A673 (cell line): ENCODE measurements at regions not wholly inside any gene's neighbourhood (a gene's known extent, or its start where the extent isn't known, plus 50 kb on each side); places are given as distances from the start of the nearest gene placed in this dataset.

Experiments used
- BruUV-seq: library from RNA; stranded (reverse); fragments of 400-500 nt; replicated peaks from 2 replicates; lab custom pipeline; 2021; lab: Mats Ljungman, UMichigan
- CTCF ChIA-PET: fragments of 300-600 bp; sonication (Branson Sonifier 250); formaldehyde crosslinking; loops from one replicate; lab custom pipeline; 2022; ENCODE audit warnings: antibody characterized with exemption; lab: Charles Lee
- POLR2A ChIA-PET: fragments of 300-600 bp; sonication (Branson Sonifier 250); formaldehyde crosslinking; loops from one replicate; lab custom pipeline; 2022; ENCODE audit warnings: antibody characterized with exemption; ENCODE audit not compliant: low non-redundant PET; lab: Charles Lee
- DNase-seq: peaks from one replicate; pipeline ENCODE4 v3.0.0-alpha.2; 2015; ENCODE audit warnings: low spot score
- H3K27ac ChIP-seq: fragments of 200-600 bp; sonication (generic); 2 replicates; pipeline ENCODE4 v1.5.1; 2016; ENCODE audit warnings: mixed run types, low read depth, mild to moderate bottlenecking, mixed read lengths, antibody characterized with exemption, low read length; ENCODE audit not compliant: poor library complexity, severe bottlenecking
- H3K27me3 ChIP-seq: fragments of 200-600 bp; sonication (generic); replicated peaks from 2 replicates; pipeline ENCODE4 v1.6.1; 2017; ENCODE audit warnings: mixed run types, low read depth, mild to moderate bottlenecking, mixed read lengths, antibody characterized with exemption, low read length; ENCODE audit not compliant: insufficient read depth, poor library complexity
- H3K36me3 ChIP-seq: fragments of 200-600 bp; sonication (generic); 2 replicates; pipeline ENCODE4 v1.6.1; 2016; ENCODE audit warnings: mixed run types, mild to moderate bottlenecking, mixed read lengths, antibody characterized with exemption, low read length; ENCODE audit not compliant: insufficient read depth, poor library complexity, severe bottlenecking
- H3K4me1 ChIP-seq: fragments of 200-600 bp; sonication (generic); 2 replicates; pipeline ENCODE4 v1.6.1; 2017; ENCODE audit warnings: mixed run types, mild to moderate bottlenecking, mixed read lengths, antibody characterized with exemption, low read length; ENCODE audit not compliant: insufficient read depth, poor library complexity, severe bottlenecking
- H3K4me3 ChIP-seq: fragments of 200-600 bp; sonication (generic); 2 replicates; pipeline ENCODE4 v1.5.1; 2016; ENCODE audit warnings: low read depth, mixed run types, mild to moderate bottlenecking, mixed read lengths, low read length; ENCODE audit not compliant: poor library complexity, severe bottlenecking
- H3K9me3 ChIP-seq: fragments of 200-600 bp; sonication (generic); 2 replicates; pipeline ENCODE4 v1.6.1; 2016; ENCODE audit warnings: mixed run types, low read depth, mild to moderate bottlenecking, mixed read lengths, antibody characterized with exemption, low read length; ENCODE audit not compliant: poor library complexity, severe bottlenecking
- CTCF ChIP-seq: fragments of 300-800, 200-600 bp; sonication (generic); conservative IDR thresholded peaks from 2 replicates; pipeline ENCODE4 v1.5.1; 2017; ENCODE audit warnings: low read depth, mild to moderate bottlenecking, antibody characterized with exemption, low read length, moderate library complexity, mixed read lengths
- EZH2 ChIP-seq: fragments of 200-600 bp; sonication (generic); IDR thresholded peaks from 2 replicates; pipeline ENCODE4 v1.6.1; 2017; ENCODE audit warnings: borderline replicate concordance, low read depth, mild to moderate bottlenecking, mixed read lengths, antibody characterized with exemption, low read length; ENCODE audit not compliant: poor library complexity, severe bottlenecking
- intact Hi-C: fragments of 100-400 bp; cut with micrococcal nuclease; formaldehyde crosslinking; loops from one replicate; pipeline ENCODE4 v1.10.0; 2022; ENCODE audit not compliant: unreplicated experiment

DNA sequence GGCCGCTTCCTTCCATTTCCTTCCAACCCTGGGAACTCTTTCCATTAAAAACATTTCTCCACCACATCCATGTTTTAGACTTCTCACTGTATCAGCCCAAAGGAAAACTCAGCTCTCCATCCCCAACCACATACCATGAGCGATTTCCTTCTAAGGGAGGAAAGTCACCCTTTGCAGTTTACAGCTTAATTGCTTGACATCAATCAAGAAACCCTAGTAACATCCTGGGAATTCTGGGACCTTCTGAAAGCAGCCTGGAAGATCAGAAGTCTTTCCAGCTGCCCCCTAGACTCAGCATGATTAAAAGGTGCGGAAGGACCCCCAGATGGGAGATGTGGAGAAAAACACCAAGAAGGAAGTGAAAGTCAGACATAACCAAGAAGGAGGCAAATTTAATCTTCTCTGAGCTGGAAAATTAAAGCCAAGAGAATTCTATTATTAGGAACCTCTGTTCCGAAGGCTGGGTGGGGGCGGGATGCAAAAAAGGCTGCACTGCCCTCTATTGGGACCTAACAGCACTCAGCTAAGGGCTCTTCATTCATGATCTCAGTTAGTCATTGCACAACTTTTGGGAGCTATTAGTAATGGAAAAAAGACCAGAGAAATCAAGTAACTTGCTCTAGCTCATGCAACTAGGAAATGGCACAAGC is 73.3 kb upstream of the PLXNC1 start:
- POLR2A ChIA-PET, result no interaction called here
- no peaks in the 10 kb centered on the region for H3K27me3 ChIP-seq
- H3K9me3 ChIP-seq, result no peaks in the 10 kb centered on the region
- no peak overlapping the region for H3K27ac ChIP-seq
- BruUV-seq, result no TSS peak
- TF ChIP-seq CTCF (peak; percentile 78), EZH2 (no peak)
- H3K4me3 ChIP-seq, result no peak overlapping the region
- CTCF ChIA-PET, result interaction anchor here (0.6 to 1.5 kb wide), 13 partner anchors 26 to 1370 kb away, joined by 3 to 19 read pairs (median 6); no protein-coding TSS in a partner anchor
- peaks cover 25% of the 10 kb centered on the region for H3K4me1 ChIP-seq
- peak; percentile 84 for DNase-seq
- intact Hi-C loops, result loop anchor here (10.0 kb wide), 1 partner anchor 310 kb away; no protein-coding TSS in a partner anchor
- no peaks in the 10 kb centered on the region for H3K36me3 ChIP-seq

DNA sequence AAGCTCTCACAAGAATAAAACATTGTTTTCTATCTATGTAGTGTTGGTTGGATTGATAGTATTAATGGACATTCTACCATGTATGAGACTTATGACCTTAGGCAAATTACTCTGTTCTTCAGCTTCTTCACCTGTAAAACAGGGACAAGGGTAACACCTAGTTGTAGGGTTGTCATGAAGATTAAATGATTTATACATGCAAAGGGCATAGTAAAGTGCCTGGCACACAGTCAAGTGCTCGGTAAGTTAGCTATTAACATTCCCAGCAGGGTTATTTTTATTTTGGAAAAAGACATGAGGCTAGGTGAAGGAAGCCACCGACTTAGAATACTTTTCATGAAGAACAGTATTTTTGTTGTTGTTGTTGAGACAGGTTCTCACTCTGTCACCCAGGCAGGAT is 71.2 kb upstream of the PLXNC1 start:
- Histone ChIP-seq H3K27ac (no peak overlapping the region), H3K4me3 (no peak overlapping the region), H3K36me3 (no peaks in the 10 kb centered on the region), H3K4me1 (peaks cover 36% of the 10 kb centered on the region), H3K27me3 (no peaks in the 10 kb centered on the region), H3K9me3 (no peaks in the 10 kb centered on the region)
- no peak for DNase-seq
- CTCF ChIA-PET, result no interaction called here
- TF ChIP-seq EZH2, result no peak
- no peak for TF ChIP-seq CTCF
- intact Hi-C loops, result loop anchor here (10.0 kb wide), 1 partner anchor 312 kb away; no protein-coding TSS in a partner anchor
- POLR2A ChIA-PET, result no interaction called here
- no TSS peak for BruUV-seq

DNA sequence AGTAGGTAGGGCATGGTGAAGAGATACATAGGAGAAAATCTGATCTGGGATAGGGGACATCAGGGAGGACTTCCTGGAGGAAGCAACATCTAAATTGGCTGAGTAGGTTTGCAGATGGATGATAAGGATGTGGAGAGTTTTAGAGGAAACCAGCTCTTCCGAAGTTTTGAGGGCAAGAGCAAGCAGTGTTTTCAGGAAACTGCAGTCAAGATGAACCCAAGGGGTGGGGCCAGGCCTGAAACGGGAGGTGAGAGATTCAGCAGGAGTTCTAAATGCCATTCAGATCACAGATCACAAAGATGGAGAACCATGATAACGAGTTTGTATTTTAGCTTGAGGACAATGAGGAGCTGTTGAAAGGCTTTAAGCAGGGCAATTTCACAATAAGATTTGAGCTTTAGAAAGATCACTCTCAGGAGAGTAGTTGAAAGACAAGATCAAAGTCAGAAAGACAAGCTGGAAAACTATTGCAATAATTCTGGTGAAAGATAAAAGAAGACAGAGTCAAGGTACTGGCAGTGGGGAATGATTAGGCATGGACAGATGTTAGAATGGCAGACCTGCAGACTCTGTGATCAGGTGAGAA is 70.1 kb upstream of the PLXNC1 start:
- Histone ChIP-seq H3K4me3 (no peak overlapping the region), H3K36me3 (no peaks in the 10 kb centered on the region), H3K4me1 (peaks cover 36% of the 10 kb centered on the region), H3K9me3 (no peaks in the 10 kb centered on the region), H3K27me3 (no peaks in the 10 kb centered on the region), H3K27ac (peak overlapping the region; percentile 50)
- no TSS peak for BruUV-seq
- ChIA-PET CTCF (no interaction called here), POLR2A (no interaction called here)
- no peak for DNase-seq
- TF ChIP-seq EZH2 (no peak), CTCF (no peak)
- intact Hi-C loops, result loop anchor here (10.0 kb wide), 1 partner anchor 313 kb away; no protein-coding TSS in a partner anchor
